ENCODE measurements at regions not wholly inside any gene's neighbourhood (a gene's known extent, or its start where the extent isn't known, plus 50 kb on each side); places are given as distances from the start of the nearest gene placed in this dataset.

DNA sequence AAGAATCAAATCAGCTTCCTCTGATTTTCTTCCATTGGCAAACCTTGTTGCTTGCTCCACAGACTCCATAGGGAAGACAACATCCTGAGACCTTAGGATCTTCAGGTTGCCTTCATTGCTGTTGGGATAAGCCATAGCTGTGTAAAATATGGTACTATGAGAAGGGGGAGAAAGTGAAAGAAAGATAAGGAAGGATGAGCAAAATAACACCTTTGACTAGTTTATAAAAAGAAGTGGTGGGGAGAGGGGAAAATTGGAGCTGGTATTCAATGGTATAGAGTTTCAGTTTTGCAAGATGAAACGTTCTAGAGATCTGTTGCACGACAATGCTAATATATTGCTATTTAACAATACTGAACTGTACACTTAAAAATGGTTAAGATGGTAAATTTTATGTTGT is 180.4 kb upstream of the PHYHIPL start (continued):
- peak; percentile 66 for TF ChIP-seq EED (IDR thresholded peaks at IDR 0.05; ENCODE audit: low read depth)

DNA sequence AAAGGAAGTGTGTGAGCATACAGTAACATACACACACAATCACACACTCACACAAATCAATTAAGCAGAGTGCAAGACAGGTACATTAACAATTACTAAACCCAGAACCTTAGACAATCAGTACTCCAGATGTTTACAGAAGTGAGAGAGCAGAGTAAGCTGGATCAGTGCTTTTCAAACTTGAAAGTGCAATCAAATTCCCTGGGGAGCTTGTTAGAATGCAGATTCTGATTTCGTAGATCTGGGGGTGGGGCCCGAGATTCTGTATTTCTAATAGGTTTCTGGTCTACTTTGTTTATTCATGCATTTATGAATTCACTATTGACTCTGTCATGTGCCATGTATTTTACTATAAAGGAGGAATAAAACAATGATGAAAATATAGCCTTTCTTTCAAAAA is 179.6 kb upstream of the PHYHIPL start:
- H3K4me2 ChIP-seq (ENCODE audit: control insufficient read depth, insufficient read depth): peak overlapping the region; percentile 65
- ChIA-PET RAD21 (ENCODE audit: unreplicated experiment) (interaction anchor here (1.0 to 14.1 kb wide), 16 partner anchors 9 to 240 kb away, joined by 3 to 223 read pairs (median 4); no protein-coding TSS in a partner anchor), SMC1A (ENCODE audit: uncharacterized antibody, unreplicated experiment) (interaction anchor here (0.6 to 8.8 kb wide), 23 partner anchors 9 to 185 kb away, joined by 3 to 222 read pairs (median 6); no protein-coding TSS in a partner anchor), CTCF (interaction anchor here (1.1 to 4.0 kb wide), 12 partner anchors 10 to 84 kb away, joined by 3 to 21 read pairs (median 4); no protein-coding TSS in a partner anchor), POLR2A (interaction anchor here (0.5 to 1.6 kb wide), 8 partner anchors 12 to 120 kb away, joined by 3 to 6 read pairs (median 3); no protein-coding TSS in a partner anchor)
- H3K36me3 ChIP-seq (ENCODE audit: control insufficient read depth in 2 of 2, insufficient read depth in 2 of 2, low read length in 1 of 2): no peaks in the 10 kb centered on the region
- DNase-seq (ENCODE audit: low read depth, low spot score) (no peak), ATAC-seq (peak; percentile 30), FAIRE-seq (peak; percentile 47)
- H3K9me3 ChIP-seq (replicated peaks; ENCODE audit: control insufficient read depth, insufficient read depth, low read length): peaks cover 2% of the 10 kb centered on the region
- H2AFZ ChIP-seq (ENCODE audit: control insufficient read depth, low read depth, low read length): no peak overlapping the region
- no peak overlapping the region for H3K9ac ChIP-seq (ENCODE audit: control insufficient read depth, insufficient read depth, low read length)
- no peak overlapping the region for H3K27ac ChIP-seq (ENCODE audit: control insufficient read depth, insufficient read depth)
- H3K27me3 ChIP-seq (replicated peaks in 1 of 2; ENCODE audit: control insufficient read depth in 2 of 2, insufficient read depth in 2 of 2, low read length in 1 of 2): no peaks in the 10 kb centered on the region
- no TSS peak for BruUV-seq (replicated peaks)
- intact Hi-C loops (cut with micrococcal nuclease; ENCODE audit: unreplicated experiment): loop anchor here (2.0 kb wide), 1 partner anchor 44 kb away; no protein-coding TSS in a partner anchor
- WGBS (ENCODE audit: insufficient coverage, insufficient replicate concordance, low lambda C conversion rate, missing lambda C conversion rate): 0% methylated on average over 2 of the region's 2 CpGs
- TF ChIP-seq FOXK2 (IDR thresholded peaks at IDR 0.05) (no peak), ZNF217 (IDR thresholded peaks at IDR 0.05) (peak; percentile 68; the same call in 1 of the 2 replicates), ZNF622 (IDR thresholded peaks at IDR 0.05) (no peak), MEF2B (IDR thresholded peaks at IDR 0.05; ENCODE audit: partially characterized antibody, poor library complexity, severe bottlenecking) (peak; percentile 97), SPI1 (IDR thresholded peaks at IDR 0.05; ENCODE audit: borderline replicate concordance, insufficient read depth, low read depth, low read length) (0 out of 2 replicates have a peak, but pooled peaks have one; percentile 23), BMI1 (IDR thresholded peaks at IDR 0.05; ENCODE audit: borderline replicate concordance) (no peak), BHLHE40 (IDR thresholded peaks at IDR 0.05; ENCODE audit: borderline replicate concordance in 1 of 2, low read depth in 2 of 2, low read length in 1 of 2) (peak in 1 of 2 experiments; percentile 19; a peak in 1 of 4 replicates), EP300 (IDR thresholded peaks at IDR 0.05; ENCODE audit: borderline replicate concordance in 1 of 2, control insufficient read depth in 1 of 2, low read depth in 2 of 2, low read length in 2 of 2) (no peak), MTA2 (IDR thresholded peaks at IDR 0.05; ENCODE audit: low read depth) (peak; percentile 63)
- TF ChIP-seq, protein P1, sequence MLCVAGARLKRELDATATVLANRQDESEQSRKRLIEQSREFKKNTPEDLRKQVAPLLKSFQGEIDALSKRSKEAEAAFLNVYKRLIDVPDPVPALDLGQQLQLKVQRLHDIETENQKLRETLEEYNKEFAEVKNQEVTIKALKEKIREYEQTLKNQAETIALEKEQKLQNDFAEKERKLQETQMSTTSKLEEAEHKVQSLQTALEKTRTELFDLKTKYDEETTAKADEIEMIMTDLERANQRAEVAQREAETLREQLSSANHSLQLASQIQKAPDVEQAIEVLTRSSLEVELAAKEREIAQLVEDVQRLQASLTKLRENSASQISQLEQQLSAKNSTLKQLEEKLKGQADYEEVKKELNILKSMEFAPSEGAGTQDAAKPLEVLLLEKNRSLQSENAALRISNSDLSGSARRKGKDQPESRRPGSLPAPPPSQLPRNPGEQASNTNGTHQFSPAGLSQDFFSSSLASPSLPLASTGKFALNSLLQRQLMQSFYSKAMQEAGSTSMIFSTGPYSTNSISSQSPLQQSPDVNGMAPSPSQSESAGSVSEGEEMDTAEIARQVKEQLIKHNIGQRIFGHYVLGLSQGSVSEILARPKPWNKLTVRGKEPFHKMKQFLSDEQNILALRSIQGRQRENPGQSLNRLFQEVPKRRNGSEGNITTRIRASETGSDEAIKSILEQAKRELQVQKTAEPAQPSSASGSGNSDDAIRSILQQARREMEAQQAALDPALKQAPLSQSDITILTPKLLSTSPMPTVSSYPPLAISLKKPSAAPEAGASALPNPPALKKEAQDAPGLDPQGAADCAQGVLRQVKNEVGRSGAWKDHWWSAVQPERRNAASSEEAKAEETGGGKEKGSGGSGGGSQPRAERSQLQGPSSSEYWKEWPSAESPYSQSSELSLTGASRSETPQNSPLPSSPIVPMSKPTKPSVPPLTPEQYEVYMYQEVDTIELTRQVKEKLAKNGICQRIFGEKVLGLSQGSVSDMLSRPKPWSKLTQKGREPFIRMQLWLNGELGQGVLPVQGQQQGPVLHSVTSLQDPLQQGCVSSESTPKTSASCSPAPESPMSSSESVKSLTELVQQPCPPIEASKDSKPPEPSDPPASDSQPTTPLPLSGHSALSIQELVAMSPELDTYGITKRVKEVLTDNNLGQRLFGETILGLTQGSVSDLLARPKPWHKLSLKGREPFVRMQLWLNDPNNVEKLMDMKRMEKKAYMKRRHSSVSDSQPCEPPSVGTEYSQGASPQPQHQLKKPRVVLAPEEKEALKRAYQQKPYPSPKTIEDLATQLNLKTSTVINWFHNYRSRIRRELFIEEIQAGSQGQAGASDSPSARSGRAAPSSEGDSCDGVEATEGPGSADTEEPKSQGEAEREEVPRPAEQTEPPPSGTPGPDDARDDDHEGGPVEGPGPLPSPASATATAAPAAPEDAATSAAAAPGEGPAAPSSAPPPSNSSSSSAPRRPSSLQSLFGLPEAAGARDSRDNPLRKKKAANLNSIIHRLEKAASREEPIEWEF (IDR thresholded peaks at IDR 0.05; ENCODE audit: insufficient replicate concordance, low read depth, low read length): peak; percentile 48
- in situ Hi-C loops (cut with MboI): no loop called here
- H4K20me1 ChIP-seq (ENCODE audit: control insufficient read depth, insufficient read depth): no peaks in the 10 kb centered on the region
- peaks cover 42% of the 10 kb centered on the region for H3K4me1 ChIP-seq (ENCODE audit: control insufficient read depth, insufficient read depth, low read length)
- H3K4me3 ChIP-seq: no peak overlapping the region
- no peaks in the 10 kb centered on the region for H3K79me2 ChIP-seq (ENCODE audit: control insufficient read depth, insufficient read depth, low read length)

All from GM12878 (cell line).